ENCODE measurements at regions not wholly inside any gene's neighbourhood (a gene's known extent, or its start where the extent isn't known, plus 50 kb on each side); places are given as distances from the start of the nearest gene placed in this dataset.

DNA sequence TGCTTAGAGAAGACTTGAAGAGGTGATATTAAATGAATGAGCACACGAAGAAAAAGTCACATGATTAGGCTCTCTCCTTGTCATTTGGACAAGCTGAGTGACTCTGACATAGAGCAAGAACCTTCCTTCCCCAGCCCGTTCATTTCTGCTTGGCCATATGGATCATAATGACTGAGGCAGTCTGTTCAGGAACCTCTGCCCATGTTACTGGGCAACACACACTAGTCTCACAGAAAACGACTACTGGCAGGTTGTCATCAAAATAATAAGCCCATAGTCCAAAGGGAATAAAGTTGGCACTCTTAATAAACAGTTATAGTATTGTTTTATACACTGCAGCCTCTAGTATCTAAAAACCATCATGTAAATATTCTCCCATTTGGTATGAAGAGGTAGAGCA is 635.0 kb downstream of the REEP3 start:
- TF ChIP-seq, protein P1, sequence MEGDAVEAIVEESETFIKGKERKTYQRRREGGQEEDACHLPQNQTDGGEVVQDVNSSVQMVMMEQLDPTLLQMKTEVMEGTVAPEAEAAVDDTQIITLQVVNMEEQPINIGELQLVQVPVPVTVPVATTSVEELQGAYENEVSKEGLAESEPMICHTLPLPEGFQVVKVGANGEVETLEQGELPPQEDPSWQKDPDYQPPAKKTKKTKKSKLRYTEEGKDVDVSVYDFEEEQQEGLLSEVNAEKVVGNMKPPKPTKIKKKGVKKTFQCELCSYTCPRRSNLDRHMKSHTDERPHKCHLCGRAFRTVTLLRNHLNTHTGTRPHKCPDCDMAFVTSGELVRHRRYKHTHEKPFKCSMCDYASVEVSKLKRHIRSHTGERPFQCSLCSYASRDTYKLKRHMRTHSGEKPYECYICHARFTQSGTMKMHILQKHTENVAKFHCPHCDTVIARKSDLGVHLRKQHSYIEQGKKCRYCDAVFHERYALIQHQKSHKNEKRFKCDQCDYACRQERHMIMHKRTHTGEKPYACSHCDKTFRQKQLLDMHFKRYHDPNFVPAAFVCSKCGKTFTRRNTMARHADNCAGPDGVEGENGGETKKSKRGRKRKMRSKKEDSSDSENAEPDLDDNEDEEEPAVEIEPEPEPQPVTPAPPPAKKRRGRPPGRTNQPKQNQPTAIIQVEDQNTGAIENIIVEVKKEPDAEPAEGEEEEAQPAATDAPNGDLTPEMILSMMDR (IDR thresholded peaks at IDR 0.05), result no peak
- no peak for TF ChIP-seq EZH2 (IDR thresholded peaks at IDR 0.05; ENCODE audit: borderline replicate concordance, insufficient read depth, low read depth, low read length, poor library complexity, severe bottlenecking)

Measured in B cell (primary cell).